PC-9 (cell line): ENCODE measurements at regions not wholly inside any gene's neighbourhood (a gene's known extent, or its start where the extent isn't known, plus 50 kb on each side); places are given as distances from the start of the nearest gene placed in this dataset.

Experiments used
- BruUV-seq: library from RNA; stranded (reverse); fragments of 400-500 nt; replicated peaks from 2 replicates; lab custom pipeline; 2021; lab: Mats Ljungman, UMichigan
- CTCF ChIA-PET: fragments of 300-600 bp; sonication (Branson Sonifier 250); formaldehyde crosslinking; loops from one replicate; lab custom pipeline; 2022; ENCODE audit warnings: antibody characterized with exemption; lab: Charles Lee
- POLR2A ChIA-PET: fragments of 300-600 bp; sonication (Branson Sonifier 250); formaldehyde crosslinking; loops from one replicate; lab custom pipeline; 2022; ENCODE audit warnings: antibody characterized with exemption; ENCODE audit not compliant: unreplicated experiment; lab: Charles Lee
- DNase-seq, 2 experiments: peaks; one replicate each; pipeline versions ENCODE4 v3.0.0 to v3.0.0-alpha.2; 2015 to 2022; ENCODE audit warnings: mixed read lengths in 1 of 2
- H2AFZ ChIP-seq: fragments of 200-600 bp; sonication (generic); 2 replicates; pipeline ENCODE4 v1.8.1; 2017; ENCODE audit warnings: antibody characterized with exemption
- H3F3A ChIP-seq: fragments of 200-600 bp; sonication (generic); 2 replicates; pipeline ENCODE4 v1.8.1; 2017; ENCODE audit warnings: antibody characterized with exemption, mild to moderate bottlenecking, low read depth; ENCODE audit not compliant: insufficient read depth
- H3K27ac ChIP-seq: fragments of 200-600 bp; sonication (generic); 2 replicates; pipeline ENCODE4 v1.6.1; 2016; ENCODE audit warnings: mixed run types
- H3K27me3 ChIP-seq: fragments of 200-600 bp; sonication (generic); 2 replicates; pipeline ENCODE4 v1.6.1; 2016; ENCODE audit warnings: low read depth, mixed run types; ENCODE audit not compliant: insufficient read depth
- H3K36me3 ChIP-seq: fragments of 200-600 bp; sonication (generic); 2 replicates; pipeline ENCODE4 v1.6.1; 2016; ENCODE audit warnings: low read depth, mixed run types
- H3K4me1 ChIP-seq: fragments of 200-600 bp; sonication (generic); replicated peaks from 2 replicates; pipeline ENCODE4 v1.6.1; 2016; ENCODE audit warnings: mixed run types; ENCODE audit not compliant: insufficient read depth
- H3K4me2 ChIP-seq: fragments of 200-600 bp; sonication (generic); 2 replicates; pipeline ENCODE4 v1.6.1; 2017; ENCODE audit warnings: mixed run types
- H3K4me3 ChIP-seq: fragments of 200-600 bp; sonication (generic); 2 replicates; pipeline ENCODE4 v1.6.1; 2016; ENCODE audit warnings: mixed run types
- H3K79me2 ChIP-seq: fragments of 200-600 bp; sonication (generic); 2 replicates; pipeline ENCODE4 v1.6.1; 2017; ENCODE audit warnings: low read depth, mixed run types
- H3K9me2 ChIP-seq: fragments of 200-600 bp; sonication (generic); 2 replicates; pipeline ENCODE4 v1.8.1; 2017; ENCODE audit warnings: mild to moderate bottlenecking; ENCODE audit not compliant: insufficient read depth
- H3K9me3 ChIP-seq: fragments of 200-600 bp; sonication (generic); 2 replicates; pipeline ENCODE4 v1.8.1; 2016; ENCODE audit warnings: low read depth; ENCODE audit not compliant: insufficient read depth
- H4K20me1 ChIP-seq: fragments of 200-600 bp; sonication (generic); 2 replicates; pipeline ENCODE4 v1.8.1; 2017; ENCODE audit not compliant: insufficient read depth
- EZH2 ChIP-seq: fragments of 200-600 bp; sonication (generic); IDR thresholded peaks from 2 replicates; pipeline ENCODE4 v1.8.0; 2017; ENCODE audit warnings: antibody characterized with exemption, low read depth
- intact Hi-C: fragments of 100-400 bp; cut with micrococcal nuclease; formaldehyde crosslinking; loops from one replicate; pipeline ENCODE4 v1.10.0; 2022; ENCODE audit not compliant: unreplicated experiment
- TF ChIP-seq, protein P1 (sequence below): fragments of 200-600 bp; sonication (generic); conservative IDR thresholded peaks from 2 replicates; pipeline ENCODE4 v1.6.1; 2017; ENCODE audit warnings: mixed run types, antibody characterized with exemption, mild to moderate bottlenecking, moderate library complexity

DNA sequence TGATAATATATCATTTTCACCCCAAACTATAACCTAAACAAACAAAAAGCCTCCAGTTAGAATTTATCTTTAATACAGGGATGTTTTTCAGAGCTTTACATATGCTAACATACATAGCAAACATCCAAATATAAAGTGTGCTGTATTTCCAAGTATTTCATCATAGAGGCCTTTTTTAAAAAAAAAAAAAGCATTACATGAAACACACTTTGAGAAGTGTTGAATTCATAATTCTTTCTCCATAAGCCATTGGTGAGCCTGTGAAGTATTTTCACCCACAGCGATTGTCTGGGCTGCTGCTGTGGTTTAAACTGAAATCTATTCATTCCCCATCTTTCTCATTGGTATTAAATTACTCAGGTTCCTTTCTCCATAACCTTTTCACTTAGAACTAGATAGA, 503.4 kb upstream of the CDH8 start:
- Histone ChIP-seq H3K4me3 (no peak overlapping the region), H3F3A (no peaks in the 10 kb centered on the region), H3K4me1 (no peaks in the 10 kb centered on the region), H3K27ac (no peak overlapping the region), H3K9me2 (no peaks in the 10 kb centered on the region), H3K27me3 (no peaks in the 10 kb centered on the region), H3K4me2 (no peak overlapping the region), H2AFZ (no peak overlapping the region), H3K36me3 (no peaks in the 10 kb centered on the region), H4K20me1 (no peaks in the 10 kb centered on the region), H3K9me3 (no peaks in the 10 kb centered on the region), H3K79me2 (no peaks in the 10 kb centered on the region)
- intact Hi-C loops, result no loop called here
- CTCF ChIA-PET, result no interaction called here
- no TSS peak for BruUV-seq
- POLR2A ChIA-PET, result no interaction called here
- no peak for TF ChIP-seq EZH2
- TF ChIP-seq, protein P1, sequence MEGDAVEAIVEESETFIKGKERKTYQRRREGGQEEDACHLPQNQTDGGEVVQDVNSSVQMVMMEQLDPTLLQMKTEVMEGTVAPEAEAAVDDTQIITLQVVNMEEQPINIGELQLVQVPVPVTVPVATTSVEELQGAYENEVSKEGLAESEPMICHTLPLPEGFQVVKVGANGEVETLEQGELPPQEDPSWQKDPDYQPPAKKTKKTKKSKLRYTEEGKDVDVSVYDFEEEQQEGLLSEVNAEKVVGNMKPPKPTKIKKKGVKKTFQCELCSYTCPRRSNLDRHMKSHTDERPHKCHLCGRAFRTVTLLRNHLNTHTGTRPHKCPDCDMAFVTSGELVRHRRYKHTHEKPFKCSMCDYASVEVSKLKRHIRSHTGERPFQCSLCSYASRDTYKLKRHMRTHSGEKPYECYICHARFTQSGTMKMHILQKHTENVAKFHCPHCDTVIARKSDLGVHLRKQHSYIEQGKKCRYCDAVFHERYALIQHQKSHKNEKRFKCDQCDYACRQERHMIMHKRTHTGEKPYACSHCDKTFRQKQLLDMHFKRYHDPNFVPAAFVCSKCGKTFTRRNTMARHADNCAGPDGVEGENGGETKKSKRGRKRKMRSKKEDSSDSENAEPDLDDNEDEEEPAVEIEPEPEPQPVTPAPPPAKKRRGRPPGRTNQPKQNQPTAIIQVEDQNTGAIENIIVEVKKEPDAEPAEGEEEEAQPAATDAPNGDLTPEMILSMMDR, result no peak
- no peak for DNase-seq

DNA sequence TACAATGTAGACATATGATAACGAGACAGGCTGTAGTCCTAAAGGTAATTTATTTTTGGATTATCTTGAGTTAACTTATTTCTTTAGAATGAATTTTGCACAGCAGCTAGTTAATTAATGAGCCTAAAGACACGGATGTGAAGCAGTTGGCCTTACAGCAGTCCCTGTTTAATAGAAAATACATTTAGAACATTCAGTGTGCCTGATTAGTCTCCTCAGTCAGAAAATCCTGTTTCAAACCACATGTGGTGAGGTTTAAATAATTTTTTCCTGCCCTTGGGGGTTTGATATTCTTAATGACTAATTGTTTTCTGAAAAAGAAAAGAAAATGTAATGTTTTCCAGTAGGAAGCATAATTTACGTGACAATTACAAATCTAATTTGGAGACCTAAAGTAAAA, 494.2 kb upstream of the CDH8 start:
- BruUV-seq, result no TSS peak
- CTCF ChIA-PET, result no interaction called here
- TF ChIP-seq EZH2, result no peak
- TF ChIP-seq, protein P1, result no peak

DNA sequence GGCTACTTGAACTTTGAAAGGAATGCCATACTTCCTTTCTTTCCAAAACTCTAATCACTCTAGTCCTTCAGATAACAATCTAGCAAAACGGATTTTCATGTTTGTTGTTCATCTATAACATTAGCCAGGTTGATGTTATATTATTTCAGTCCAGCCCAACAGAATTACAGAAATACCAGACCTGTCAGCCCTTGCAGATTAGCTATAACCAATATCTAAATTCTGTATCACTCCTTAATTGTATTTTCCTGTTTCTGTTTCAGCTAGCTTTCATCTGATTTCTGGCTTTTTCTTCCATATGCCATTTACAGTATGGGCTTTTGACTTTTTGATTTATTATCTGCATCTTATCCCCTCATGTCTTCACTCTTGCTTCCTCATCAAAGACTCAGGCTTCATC, 479.8 kb upstream of the CDH8 start:
- H3K4me3 ChIP-seq, result no peak overlapping the region
- H4K20me1 ChIP-seq, result no peaks in the 10 kb centered on the region
- ChIA-PET CTCF (no interaction called here), POLR2A (no interaction called here)
- no TSS peak for BruUV-seq
- no peaks in the 10 kb centered on the region for H3K4me1 ChIP-seq
- no peaks in the 10 kb centered on the region for H3K27me3 ChIP-seq
- no peak for DNase-seq
- H3F3A ChIP-seq, result no peaks in the 10 kb centered on the region
- no peak overlapping the region for H2AFZ ChIP-seq
- TF ChIP-seq EZH2, result no peak
- TF ChIP-seq, protein P1, result no peak
- H3K27ac ChIP-seq, result no peak overlapping the region
- H3K79me2 ChIP-seq, result no peaks in the 10 kb centered on the region
- no peaks in the 10 kb centered on the region for H3K9me2 ChIP-seq
- intact Hi-C loops, result no loop called here
- no peaks in the 10 kb centered on the region for H3K9me3 ChIP-seq
- H3K4me2 ChIP-seq, result no peak overlapping the region
- no peaks in the 10 kb centered on the region for H3K36me3 ChIP-seq

More for the DNA sequence above, 494.2 kb upstream of the CDH8 start:
- Histone ChIP-seq H3K4me2 (no peak overlapping the region), H3K36me3 (no peaks in the 10 kb centered on the region), H3K9me2 (no peaks in the 10 kb centered on the region), H2AFZ (no peak overlapping the region), H3F3A (no peaks in the 10 kb centered on the region), H3K27ac (no peak overlapping the region), H3K4me1 (no peaks in the 10 kb centered on the region), H3K79me2 (no peaks in the 10 kb centered on the region), H3K9me3 (no peaks in the 10 kb centered on the region), H3K4me3 (no peak overlapping the region), H4K20me1 (no peaks in the 10 kb centered on the region), H3K27me3 (no peaks in the 10 kb centered on the region)
- intact Hi-C loops, result no loop called here
- DNase-seq, result no peak
- POLR2A ChIA-PET, result no interaction called here
